ENCODE measurements at regions not wholly inside any gene's neighbourhood (a gene's known extent, or its start where the extent isn't known, plus 50 kb on each side); places are given as distances from the start of the nearest gene placed in this dataset.

GRCh38 chr11:70756756-70757155 lies 358.4 kb downstream of the CTTN start:
- TF ChIP-seq CTCF (IDR thresholded peaks at IDR 0.05) (no peak), POLR2A (IDR thresholded peaks at IDR 0.05) (no peak)
